ENCODE measurements at regions not wholly inside any gene's neighbourhood (a gene's known extent, or its start where the extent isn't known, plus 50 kb on each side); places are given as distances from the start of the nearest gene placed in this dataset.

DNA sequence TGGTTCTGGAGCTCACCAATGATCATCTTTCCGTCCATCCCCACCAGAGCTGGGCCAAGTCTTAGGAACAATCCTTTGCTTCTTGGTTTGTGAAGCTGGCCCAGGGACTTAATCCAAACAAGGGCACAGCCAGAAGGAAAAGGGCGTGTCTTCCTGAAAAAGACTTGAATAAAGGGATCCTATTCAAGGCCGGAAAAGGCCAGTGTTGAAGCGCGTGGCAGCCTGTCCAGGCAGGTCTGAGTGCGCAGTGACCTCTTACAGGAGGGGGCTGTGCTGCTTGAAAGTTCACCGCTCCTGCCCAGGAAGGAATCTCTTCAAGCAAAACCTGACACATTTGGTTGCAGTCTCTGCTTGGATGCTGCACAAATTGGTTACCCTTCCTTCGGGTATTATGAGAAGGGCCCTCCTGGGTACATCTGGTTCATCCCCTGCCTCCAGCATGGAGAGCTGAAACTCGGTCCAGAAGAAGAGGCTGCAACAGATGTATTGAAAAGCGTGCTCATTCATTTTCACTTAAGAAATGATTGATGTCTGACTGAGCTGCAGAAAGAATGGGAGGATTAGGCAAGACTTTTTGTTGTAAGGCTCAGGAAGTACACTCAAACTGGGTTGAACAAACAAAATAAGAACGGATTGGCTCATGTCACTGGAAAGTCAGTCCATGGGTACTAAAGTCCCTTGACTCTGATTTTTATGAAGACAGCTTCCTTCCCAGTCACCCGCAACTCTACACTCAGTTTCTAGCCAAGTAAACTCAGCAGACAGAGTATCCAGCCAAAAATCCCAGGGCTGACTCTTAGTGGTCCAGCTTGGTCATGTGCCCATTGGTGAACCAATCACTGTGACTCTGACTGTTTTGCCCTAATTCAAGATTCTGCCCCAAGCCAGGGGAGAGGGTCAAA, 136.3 kb downstream of the TFAP2C start:
- no peak for TF ChIP-seq CTCF (IDR thresholded peaks at IDR 0.05; ENCODE audit: control extremely low read depth, extremely low read depth, low read depth, missing control alignments)
- CTCF ChIA-PET = no interaction called here
- POLR2A ChIA-PET = no interaction called here

GRCh38 chr20:56766528-56766927, 137.4 kb downstream of the TFAP2C start:
- no peak for DNase-seq (ENCODE audit: extremely low spot score)
- ChIA-PET POLR2A (no interaction called here), CTCF (no interaction called here)
- no peak for TF ChIP-seq CTCF (IDR thresholded peaks at IDR 0.05; ENCODE audit: control extremely low read depth, extremely low read depth, low read depth, missing control alignments)

More for the DNA sequence above, 136.3 kb downstream of the TFAP2C start:
- DNase-seq (ENCODE audit: extremely low spot score) = no peak

DNA sequence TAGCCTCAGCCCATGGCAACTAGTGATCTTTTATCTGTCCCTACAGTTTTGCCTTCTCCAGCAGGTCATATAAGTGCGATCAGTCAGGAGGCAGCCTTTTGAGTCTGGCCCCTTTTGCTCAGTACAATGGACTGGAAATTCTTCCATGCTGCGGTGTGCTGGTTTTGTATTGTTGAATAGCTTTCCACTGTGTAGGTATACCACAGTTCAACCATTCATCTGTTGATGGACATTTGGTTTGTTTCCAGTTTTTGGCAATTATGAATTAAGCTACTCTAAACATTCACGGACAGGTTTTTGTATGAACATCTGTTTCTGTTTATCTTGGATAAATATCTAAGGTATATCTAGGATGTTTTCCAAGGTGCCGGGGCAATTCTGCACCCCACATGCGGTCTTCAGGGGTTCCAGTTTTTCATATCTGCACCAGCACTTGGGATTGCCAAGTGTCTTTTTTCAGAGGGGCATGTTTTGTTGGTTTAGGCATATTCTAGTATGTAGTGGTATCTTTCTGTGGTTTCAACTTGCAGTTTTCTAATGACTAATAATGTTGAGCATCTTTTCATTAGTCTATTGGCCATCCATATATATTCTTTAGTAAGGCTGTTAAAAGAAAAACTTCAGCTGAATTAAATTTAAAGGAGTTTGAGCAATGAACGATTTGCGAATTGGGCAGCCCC, 141.0 kb downstream of the TFAP2C start:
- no peak for DNase-seq (ENCODE audit: extremely low spot score)
- ChIA-PET POLR2A (no interaction called here), CTCF (no interaction called here)
- TF ChIP-seq CTCF (IDR thresholded peaks at IDR 0.05; ENCODE audit: control extremely low read depth, extremely low read depth, low read depth, missing control alignments) = no peak

GRCh38 chr20:56773749-56774148, 144.6 kb downstream of the TFAP2C start:
- TF ChIP-seq CTCF (IDR thresholded peaks at IDR 0.05; ENCODE audit: control extremely low read depth, extremely low read depth, low read depth, missing control alignments) = no peak
- POLR2A ChIA-PET = no interaction called here
- CTCF ChIA-PET = no interaction called here
- DNase-seq (ENCODE audit: extremely low spot score) = no peak

DNA sequence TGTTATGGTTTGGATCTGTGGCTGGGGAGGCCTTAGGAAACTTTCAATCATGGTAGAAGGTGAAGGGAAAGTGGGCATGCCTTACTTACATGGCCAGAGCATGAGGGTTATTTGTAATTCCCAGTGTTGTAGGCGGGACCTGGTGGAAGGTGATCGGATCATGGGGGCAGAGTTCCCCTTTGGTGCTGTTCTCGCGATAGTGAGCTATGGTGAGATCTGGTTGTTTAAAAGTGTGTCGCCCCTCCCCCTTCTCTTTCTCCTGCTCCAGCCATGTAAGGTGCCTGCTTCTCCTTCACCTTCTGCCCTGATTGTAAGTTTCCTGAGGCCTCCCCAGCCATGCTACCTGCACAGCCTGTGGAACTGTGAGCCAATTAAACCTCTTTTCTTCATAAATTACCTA, 145.8 kb downstream of the TFAP2C start:
- TF ChIP-seq CTCF (IDR thresholded peaks at IDR 0.05; ENCODE audit: control extremely low read depth, extremely low read depth, low read depth, missing control alignments) = no peak
- POLR2A ChIA-PET = no interaction called here
- DNase-seq (ENCODE audit: extremely low spot score) = no peak
- CTCF ChIA-PET = no interaction called here

GRCh38 chr20:56776345-56776744, 147.2 kb downstream of the TFAP2C start:
- no peak for TF ChIP-seq CTCF (IDR thresholded peaks at IDR 0.05; ENCODE audit: control extremely low read depth, extremely low read depth, low read depth, missing control alignments)
- DNase-seq (ENCODE audit: extremely low spot score) = no peak
- CTCF ChIA-PET = no interaction called here
- POLR2A ChIA-PET = no interaction called here
